HL-60 (cell line): ENCODE measurements at regions not wholly inside any gene's neighbourhood (a gene's known extent, or its start where the extent isn't known, plus 50 kb on each side); places are given as distances from the start of the nearest gene placed in this dataset.

ENCODE experiments used
- POLR2AphosphoS5 ChIP-seq: IDR thresholded peaks from 2 replicates; pipeline ENCODE4 v1.6.1; 2012; ENCODE audit warnings: low read depth
- TF ChIP-seq, protein P1 (sequence below): IDR thresholded peaks from 2 replicates; pipeline ENCODE4 v1.6.1; 2012; ENCODE audit warnings: low read depth; ENCODE audit not compliant: insufficient replicate concordance

DNA sequence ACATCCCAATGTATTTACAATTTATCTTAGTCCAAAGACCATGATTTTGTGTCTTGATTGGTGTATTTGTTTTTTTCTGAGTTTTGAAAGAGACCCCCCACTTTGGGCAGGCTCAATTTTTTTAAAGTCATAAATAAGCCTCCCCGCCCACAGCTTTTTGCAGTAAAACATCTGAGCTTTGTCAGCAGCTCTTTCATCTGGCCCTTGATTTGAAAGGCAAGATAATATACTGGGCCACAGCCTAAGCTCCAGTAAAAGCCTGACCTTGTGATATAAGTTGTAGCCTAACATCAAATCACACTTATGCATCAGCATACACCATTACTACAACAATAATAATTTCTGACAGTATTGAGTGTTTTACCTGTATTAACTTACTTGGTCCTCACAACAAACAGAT lies 51.3 kb upstream of the SERTAD2 start:
- no peak for TF ChIP-seq POLR2AphosphoS5
- TF ChIP-seq, protein P1, sequence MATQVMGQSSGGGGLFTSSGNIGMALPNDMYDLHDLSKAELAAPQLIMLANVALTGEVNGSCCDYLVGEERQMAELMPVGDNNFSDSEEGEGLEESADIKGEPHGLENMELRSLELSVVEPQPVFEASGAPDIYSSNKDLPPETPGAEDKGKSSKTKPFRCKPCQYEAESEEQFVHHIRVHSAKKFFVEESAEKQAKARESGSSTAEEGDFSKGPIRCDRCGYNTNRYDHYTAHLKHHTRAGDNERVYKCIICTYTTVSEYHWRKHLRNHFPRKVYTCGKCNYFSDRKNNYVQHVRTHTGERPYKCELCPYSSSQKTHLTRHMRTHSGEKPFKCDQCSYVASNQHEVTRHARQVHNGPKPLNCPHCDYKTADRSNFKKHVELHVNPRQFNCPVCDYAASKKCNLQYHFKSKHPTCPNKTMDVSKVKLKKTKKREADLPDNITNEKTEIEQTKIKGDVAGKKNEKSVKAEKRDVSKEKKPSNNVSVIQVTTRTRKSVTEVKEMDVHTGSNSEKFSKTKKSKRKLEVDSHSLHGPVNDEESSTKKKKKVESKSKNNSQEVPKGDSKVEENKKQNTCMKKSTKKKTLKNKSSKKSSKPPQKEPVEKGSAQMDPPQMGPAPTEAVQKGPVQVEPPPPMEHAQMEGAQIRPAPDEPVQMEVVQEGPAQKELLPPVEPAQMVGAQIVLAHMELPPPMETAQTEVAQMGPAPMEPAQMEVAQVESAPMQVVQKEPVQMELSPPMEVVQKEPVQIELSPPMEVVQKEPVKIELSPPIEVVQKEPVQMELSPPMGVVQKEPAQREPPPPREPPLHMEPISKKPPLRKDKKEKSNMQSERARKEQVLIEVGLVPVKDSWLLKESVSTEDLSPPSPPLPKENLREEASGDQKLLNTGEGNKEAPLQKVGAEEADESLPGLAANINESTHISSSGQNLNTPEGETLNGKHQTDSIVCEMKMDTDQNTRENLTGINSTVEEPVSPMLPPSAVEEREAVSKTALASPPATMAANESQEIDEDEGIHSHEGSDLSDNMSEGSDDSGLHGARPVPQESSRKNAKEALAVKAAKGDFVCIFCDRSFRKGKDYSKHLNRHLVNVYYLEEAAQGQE = no peak
